Mammary epithelial cell (primary cell): ENCODE measurements at regions not wholly inside any gene's neighbourhood (a gene's known extent, or its start where the extent isn't known, plus 50 kb on each side); places are given as distances from the start of the nearest gene placed in this dataset.

Experiments
- EZH2 ChIP-seq: IDR thresholded peaks from 2 replicates; pipeline ENCODE4 v1.6.1; 2012; ENCODE audit warnings: low read length, inconsistent platforms, borderline replicate concordance
- TF ChIP-seq, protein P1 (sequence below), 2 donors: IDR thresholded peaks in 1 of 2; conservative IDR thresholded peaks in 1 of 2; 2 replicates each; pipeline ENCODE4 v1.5.1; 2011 to 2012; ENCODE audit warnings: inconsistent platforms in 2 of 2, low read length in 2 of 2, mild to moderate bottlenecking in 2 of 2, control low read depth in 1 of 2, low read depth in 1 of 2; ENCODE audit not compliant: insufficient read depth in 1 of 2; ENCODE audit errors: extremely low read depth in 1 of 2

DNA sequence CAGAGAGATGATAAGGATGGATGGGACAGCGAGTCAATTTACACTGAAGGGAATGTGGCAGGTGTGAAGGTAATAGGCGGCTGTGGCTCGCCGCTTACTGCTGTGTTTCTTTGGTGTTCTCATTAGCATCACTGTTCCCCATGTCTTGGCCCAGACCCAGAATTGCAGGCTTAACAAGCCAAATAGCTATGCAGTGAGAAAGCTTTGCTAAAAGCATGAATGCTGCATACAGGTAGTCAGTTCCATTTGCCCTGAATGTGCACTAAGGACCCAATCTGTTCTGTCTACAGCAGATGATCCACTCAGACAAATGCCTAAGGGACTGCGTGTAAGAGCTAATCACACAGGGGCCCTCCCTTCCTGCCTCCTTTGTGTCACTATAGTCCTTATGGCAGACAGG lies 262.6 kb downstream of the DCDC2C start:
- TF ChIP-seq, protein P1, sequence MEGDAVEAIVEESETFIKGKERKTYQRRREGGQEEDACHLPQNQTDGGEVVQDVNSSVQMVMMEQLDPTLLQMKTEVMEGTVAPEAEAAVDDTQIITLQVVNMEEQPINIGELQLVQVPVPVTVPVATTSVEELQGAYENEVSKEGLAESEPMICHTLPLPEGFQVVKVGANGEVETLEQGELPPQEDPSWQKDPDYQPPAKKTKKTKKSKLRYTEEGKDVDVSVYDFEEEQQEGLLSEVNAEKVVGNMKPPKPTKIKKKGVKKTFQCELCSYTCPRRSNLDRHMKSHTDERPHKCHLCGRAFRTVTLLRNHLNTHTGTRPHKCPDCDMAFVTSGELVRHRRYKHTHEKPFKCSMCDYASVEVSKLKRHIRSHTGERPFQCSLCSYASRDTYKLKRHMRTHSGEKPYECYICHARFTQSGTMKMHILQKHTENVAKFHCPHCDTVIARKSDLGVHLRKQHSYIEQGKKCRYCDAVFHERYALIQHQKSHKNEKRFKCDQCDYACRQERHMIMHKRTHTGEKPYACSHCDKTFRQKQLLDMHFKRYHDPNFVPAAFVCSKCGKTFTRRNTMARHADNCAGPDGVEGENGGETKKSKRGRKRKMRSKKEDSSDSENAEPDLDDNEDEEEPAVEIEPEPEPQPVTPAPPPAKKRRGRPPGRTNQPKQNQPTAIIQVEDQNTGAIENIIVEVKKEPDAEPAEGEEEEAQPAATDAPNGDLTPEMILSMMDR (conservative IDR thresholded peaks at IDR 0.05 in 1 of 2, IDR thresholded peaks at IDR 0.05 in 1 of 2; ENCODE audit: extremely low read depth in 1 of 2, insufficient read depth in 1 of 2, low read depth in 1 of 2, low read length in 2 of 2) = no peak
- no peak for TF ChIP-seq EZH2
